K562 (cell line): ENCODE measurements at regions not wholly inside any gene's neighbourhood (a gene's known extent, or its start where the extent isn't known, plus 50 kb on each side); places are given as distances from the start of the nearest gene placed in this dataset.

Experiments
- ATF1 ChIP-seq, 2 experiments: fragments of 450-650 bp in 1 of 2; IDR thresholded peaks; 2 replicates each; pipeline ENCODE4 v1.6.1; 2016; ENCODE audit warnings: missing compliant biosample characterization in 1 of 2, missing genetic modification characterization in 1 of 2
- BCOR ChIP-seq: fragments of 450-650 bp; IDR thresholded peaks from 2 replicates; pipeline ENCODE4 v1.6.1; 2016
- BRCA1 ChIP-seq, 2 experiments: fragments of 450-650 bp in 1 of 2; sonication (generic) in 1 of 2; formaldehyde crosslinking in 1 of 2; IDR thresholded peaks; 2 replicates each; pipeline versions ENCODE4 v1.5.0 to v1.6.1; 2017 to 2020; ENCODE audit warnings: mild to moderate bottlenecking in 1 of 2, missing genetic modification reagents in 1 of 2
- CAMTA2 ChIP-seq: fragments of 250-450 bp; sonication (Bioruptor Pico); conservative IDR thresholded peaks from 2 replicates; pipeline ENCODE4 v1.5.1; 2022
- CSDE1 ChIP-seq, 2 experiments: fragments of 450-650 bp; IDR thresholded peaks; 2 replicates each; pipeline ENCODE4 v1.6.1; 2016; ENCODE audit warnings: mild to moderate bottlenecking in 1 of 2
- GABPA ChIP-seq: fragments of 200-800 bp; sonication (Bioruptor generic); conservative IDR thresholded peaks from 2 replicates; pipeline ENCODE4 v1.6.1; 2016; ENCODE audit warnings: low read depth, missing genetic modification characterization, missing compliant biosample characterization
- HDAC6 ChIP-seq: IDR thresholded peaks from 2 replicates; pipeline ENCODE4 v1.6.1; 2012; ENCODE audit warnings: low read depth, mild to moderate bottlenecking, control low read depth, inconsistent platforms, low read length, moderate library complexity
- IFI16 ChIP-seq: fragments of 250-450 bp; sonication (Bioruptor Pico); IDR thresholded peaks from 2 replicates; pipeline ENCODE4 v2.1.2; 2022; ENCODE audit warnings: mild to moderate bottlenecking, inconsistent platforms
- KDM1A ChIP-seq, 2 experiments: fragments of 450-650 bp; IDR thresholded peaks; 2 replicates each; pipeline ENCODE4 v1.6.1; 2016; ENCODE audit warnings: mild to moderate bottlenecking in 2 of 2
- KLF16 ChIP-seq: IDR thresholded peaks from 2 replicates; pipeline ENCODE4 v1.6.1; 2016; ENCODE audit warnings: antibody characterized with exemption
- MAZ ChIP-seq, 2 experiments: fragments of 450-650 bp in 1 of 2; sonication (generic) in 1 of 2; formaldehyde crosslinking; IDR thresholded peaks in 1 of 2; conservative IDR thresholded peaks in 1 of 2; 2 replicates each; pipeline versions ENCODE4 v1.4.0 to v1.5.0; 2020; ENCODE audit warnings: mild to moderate bottlenecking in 1 of 2, missing genetic modification reagents in 1 of 2
- MECOM ChIP-seq: fragments of 250-450 bp; sonication (Bioruptor Pico); IDR thresholded peaks from 2 replicates; pipeline ENCODE4 v1.8.0; 2022; ENCODE audit warnings: inconsistent platforms
- POLR2B ChIP-seq: fragments of 450-650 bp; IDR thresholded peaks from 2 replicates; pipeline ENCODE4 v1.6.1; 2018; ENCODE audit warnings: low read depth; ENCODE audit not compliant: partially characterized antibody
- RAD21 ChIP-seq, 2 experiments: fragments of 250-450 bp in 1 of 2; fragments of 450-650 bp in 1 of 2; sonication (Bioruptor Pico) in 1 of 2; formaldehyde crosslinking in 1 of 2; IDR thresholded peaks in 1 of 2; conservative IDR thresholded peaks in 1 of 2; 2 replicates each; pipeline versions ENCODE4 v1.4.0 to v1.8.0; 2020 to 2022; ENCODE audit warnings: mild to moderate bottlenecking in 2 of 2, moderate library complexity in 1 of 2
- RBM17 ChIP-seq: fragments of 200-400 bp; formaldehyde crosslinking; IDR thresholded peaks from 2 replicates; pipeline ENCODE4 v1.6.1; 2017; ENCODE audit warnings: low read depth, mild to moderate bottlenecking, low read length, borderline replicate concordance
- RCOR1 ChIP-seq, 2 experiments: IDR thresholded peaks; 2 replicates each; pipeline ENCODE4 v1.6.1; 2012; ENCODE audit warnings: low read depth in 2 of 2, low read length in 2 of 2, borderline replicate concordance in 1 of 2, improper control_type of control experiment in 1 of 2
- SMAD2 ChIP-seq: fragments of 150-350 bp; IDR thresholded peaks from 2 replicates; pipeline ENCODE4 v1.6.1; 2014; ENCODE audit warnings: low read depth, mild to moderate bottlenecking, low read length
- TAF7 ChIP-seq: fragments of 450-650 bp; IDR thresholded peaks from 2 replicates; pipeline ENCODE4 v1.6.1; 2016; ENCODE audit warnings: missing genetic modification characterization, missing compliant biosample characterization
- TCF3 ChIP-seq: sonication (generic); formaldehyde crosslinking; IDR thresholded peaks from 2 replicates; pipeline ENCODE4 v1.4.0; 2020; ENCODE audit warnings: mild to moderate bottlenecking, missing genetic modification reagents
- ZBTB8A ChIP-seq: fragments of 450-650 bp; IDR thresholded peaks from 2 replicates; pipeline ENCODE4 v1.6.1; 2018; ENCODE audit warnings: mild to moderate bottlenecking, moderate library complexity; ENCODE audit not compliant: partially characterized antibody
- ZC3H8 ChIP-seq: fragments of 450-650 bp; IDR thresholded peaks from 2 replicates; pipeline ENCODE4 v1.6.1; 2017
- ZEB2 ChIP-seq: fragments of 450-650 bp; IDR thresholded peaks from 2 replicates; pipeline ENCODE4 v1.6.1; 2016
- ZFP36 ChIP-seq: fragments of 150-350 bp; IDR thresholded peaks from 2 replicates; pipeline ENCODE4 v1.6.1; 2018; ENCODE audit warnings: low read length, low read depth; ENCODE audit not compliant: partially characterized antibody
- ZNF224 ChIP-seq: sonication (generic); formaldehyde crosslinking; IDR thresholded peaks from 2 replicates; pipeline ENCODE4 v1.8.0; 2022; ENCODE audit warnings: mild to moderate bottlenecking, missing genetic modification reagents
- TF ChIP-seq, protein P1 (sequence below): fragments of 250-450 bp; sonication (Bioruptor Pico); IDR thresholded peaks from 2 replicates; pipeline ENCODE4 v1.4.0; 2020; ENCODE audit warnings: mild to moderate bottlenecking
- TF ChIP-seq, protein P2 (sequence below): sonication (generic); formaldehyde crosslinking; IDR thresholded peaks from 2 replicates; pipeline ENCODE4 v1.8.0; 2022; ENCODE audit warnings: missing genetic modification reagents, mild to moderate bottlenecking, moderate library complexity, borderline replicate concordance
- TF ChIP-seq, protein P3 (sequence below): fragments of 250-450 bp; sonication (Bioruptor Pico); IDR thresholded peaks from 2 replicates; pipeline ENCODE4 v1.5.1; 2021; ENCODE audit warnings: mild to moderate bottlenecking
- TF ChIP-seq, protein P4 (sequence below): sonication (generic); formaldehyde crosslinking; IDR thresholded peaks from 2 replicates; pipeline ENCODE4 v1.9.0; 2022; ENCODE audit warnings: mild to moderate bottlenecking, missing genetic modification reagents

DNA sequence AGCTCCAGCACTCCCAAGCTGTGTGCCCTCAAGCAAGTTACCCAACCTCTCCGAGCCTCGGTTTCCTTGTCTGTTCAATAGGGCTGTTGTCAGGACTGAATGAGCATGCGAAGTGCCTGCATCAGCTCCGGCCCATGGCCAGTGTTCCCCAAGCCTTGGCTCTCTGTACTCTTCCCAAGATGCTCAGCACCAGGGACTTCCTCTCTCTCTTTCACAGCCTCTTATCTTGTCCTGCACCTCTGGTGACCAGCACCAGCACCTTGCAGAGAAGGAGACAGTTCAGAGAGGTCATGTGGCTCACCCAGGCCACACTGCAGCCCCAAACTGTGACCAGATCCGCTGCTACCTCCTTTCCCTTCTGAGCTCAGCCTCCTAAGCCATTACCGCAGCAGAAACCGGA lies 120.3 kb upstream of the ANO1 start (continued):
- TF ChIP-seq IFI16 (CRISPR knock-in tag) (no peak), GABPA (tag) (no peak), TAF7 (tag) (no peak), CAMTA2 (CRISPR knock-in tag) (no peak), CSDE1 (IDR thresholded peaks at IDR 0.05) (no peak), KDM1A (IDR thresholded peaks at IDR 0.05) (peak; percentile 8 to 42; a peak in 1 of 4 replicates), ATF1 (CRISPR knock-in tag; IDR thresholded peaks at IDR 0.05) (no peak), ATF1 (tag; IDR thresholded peaks at IDR 0.05) (no peak), HDAC6 (no peak), ZEB2 (no peak), RCOR1 (IDR thresholded peaks at IDR 0.05; ENCODE audit: borderline replicate concordance in 1 of 2, low read depth in 2 of 2, low read length in 2 of 2) (peak; percentile 26 to 80; a peak in 3 of 4 replicates), BRCA1 (IDR thresholded peaks at IDR 0.05) (no peak), BRCA1 (CRISPR knock-in tag; IDR thresholded peaks at IDR 0.05) (no peak), TCF3 (CRISPR knock-in tag) (peak; percentile 76), MAZ (CRISPR knock-in tag; conservative IDR thresholded peaks at IDR 0.05 in 1 of 2, IDR thresholded peaks at IDR 0.05 in 1 of 2) (no peak), SMAD2 (no peak), KLF16 (no peak), POLR2B (no peak), ZNF224 (CRISPR knock-in tag) (no peak), ZBTB8A (no peak), ZFP36 (peak; percentile 87), BCOR (peak; percentile 38; the same call in 1 of the 2 replicates), MECOM (peak; percentile 91), RAD21 (CRISPR knock-in tag; conservative IDR thresholded peaks at IDR 0.05 in 1 of 2, IDR thresholded peaks at IDR 0.05 in 1 of 2) (no peak), ZC3H8 (no peak), RBM17 (no peak)
- TF ChIP-seq, protein P1, sequence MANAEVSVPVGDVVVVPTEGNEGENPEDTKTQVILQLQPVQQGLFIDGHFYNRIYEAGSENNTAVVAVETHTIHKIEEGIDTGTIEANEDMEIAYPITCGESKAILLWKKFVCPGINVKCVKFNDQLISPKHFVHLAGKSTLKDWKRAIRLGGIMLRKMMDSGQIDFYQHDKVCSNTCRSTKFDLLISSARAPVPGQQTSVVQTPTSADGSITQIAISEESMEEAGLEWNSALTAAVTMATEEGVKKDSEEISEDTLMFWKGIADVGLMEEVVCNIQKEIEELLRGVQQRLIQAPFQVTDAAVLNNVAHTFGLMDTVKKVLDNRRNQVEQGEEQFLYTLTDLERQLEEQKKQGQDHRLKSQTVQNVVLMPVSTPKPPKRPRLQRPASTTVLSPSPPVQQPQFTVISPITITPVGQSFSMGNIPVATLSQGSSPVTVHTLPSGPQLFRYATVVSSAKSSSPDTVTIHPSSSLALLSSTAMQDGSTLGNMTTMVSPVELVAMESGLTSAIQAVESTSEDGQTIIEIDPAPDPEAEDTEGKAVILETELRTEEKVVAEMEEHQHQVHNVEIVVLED: no peak
- TF ChIP-seq, protein P2, sequence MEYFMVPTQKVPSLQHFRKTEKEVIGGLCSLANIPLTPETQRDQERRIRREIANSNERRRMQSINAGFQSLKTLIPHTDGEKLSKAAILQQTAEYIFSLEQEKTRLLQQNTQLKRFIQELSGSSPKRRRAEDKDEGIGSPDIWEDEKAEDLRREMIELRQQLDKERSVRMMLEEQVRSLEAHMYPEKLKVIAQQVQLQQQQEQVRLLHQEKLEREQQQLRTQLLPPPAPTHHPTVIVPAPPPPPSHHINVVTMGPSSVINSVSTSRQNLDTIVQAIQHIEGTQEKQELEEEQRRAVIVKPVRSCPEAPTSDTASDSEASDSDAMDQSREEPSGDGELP (CRISPR knock-in tag): peak; percentile 41; the same call in 1 of the 2 replicates
- TF ChIP-seq, protein P3, sequence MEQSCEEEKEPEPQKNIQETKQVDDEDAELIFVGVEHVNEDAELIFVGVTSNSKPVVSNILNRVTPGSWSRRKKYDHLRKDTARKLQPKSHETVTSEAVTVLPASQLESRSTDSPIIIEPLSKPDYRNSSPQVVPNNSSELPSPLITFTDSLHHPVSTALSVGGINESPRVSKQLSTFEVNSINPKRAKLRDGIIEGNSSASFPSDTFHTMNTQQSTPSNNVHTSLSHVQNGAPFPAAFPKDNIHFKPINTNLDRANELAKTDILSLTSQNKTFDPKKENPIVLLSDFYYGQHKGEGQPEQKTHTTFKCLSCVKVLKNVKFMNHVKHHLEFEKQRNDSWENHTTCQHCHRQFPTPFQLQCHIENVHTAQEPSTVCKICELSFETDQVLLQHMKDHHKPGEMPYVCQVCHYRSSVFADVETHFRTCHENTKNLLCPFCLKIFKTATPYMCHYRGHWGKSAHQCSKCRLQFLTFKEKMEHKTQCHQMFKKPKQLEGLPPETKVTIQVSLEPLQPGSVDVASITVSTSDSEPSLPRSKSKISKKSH: no peak
- TF ChIP-seq, protein P4, sequence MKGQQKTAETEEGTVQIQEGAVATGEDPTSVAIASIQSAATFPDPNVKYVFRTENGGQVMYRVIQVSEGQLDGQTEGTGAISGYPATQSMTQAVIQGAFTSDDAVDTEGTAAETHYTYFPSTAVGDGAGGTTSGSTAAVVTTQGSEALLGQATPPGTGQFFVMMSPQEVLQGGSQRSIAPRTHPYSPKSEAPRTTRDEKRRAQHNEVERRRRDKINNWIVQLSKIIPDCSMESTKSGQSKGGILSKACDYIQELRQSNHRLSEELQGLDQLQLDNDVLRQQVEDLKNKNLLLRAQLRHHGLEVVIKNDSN (CRISPR knock-in tag): peak; percentile 41; the same call in 1 of the 2 replicates
